ENCODE measurements at regions not wholly inside any gene's neighbourhood (a gene's known extent, or its start where the extent isn't known, plus 50 kb on each side); places are given as distances from the start of the nearest gene placed in this dataset.

- WGBS (ENCODE audit: extremely low coverage, insufficient coverage, insufficient read length) = no CpG with 5 or more reads among the region's 3 CpGs
- H2BK12ac ChIP-seq (ENCODE audit: low read length) = no peak overlapping the region
- no peak overlapping the region for H4K91ac ChIP-seq (ENCODE audit: low read depth, low read length)
- no peak for DNase-seq
- H3K79me2 ChIP-seq (ENCODE audit: control insufficient read depth, insufficient read depth, low read length, poor library complexity) = no peaks in the 10 kb centered on the region
- H2AFZ ChIP-seq (ENCODE audit: insufficient read depth, low read length, poor library complexity) = no peak overlapping the region
- no peaks in the 10 kb centered on the region for H3K36me3 ChIP-seq (ENCODE audit: control insufficient read depth in 1 of 2, insufficient read depth in 2 of 2, low read length in 2 of 2)
- no peak overlapping the region for H2BK5ac ChIP-seq (ENCODE audit: low read depth, low read length, poor library complexity)
- no peak overlapping the region for H3K4me2 ChIP-seq (ENCODE audit: low read length)
- no peak overlapping the region for H3K4ac ChIP-seq (ENCODE audit: low read depth, low read length)
- no peak overlapping the region for H3K23ac ChIP-seq (ENCODE audit: low read length)
- no peak overlapping the region for H4K12ac ChIP-seq (ENCODE audit: low read depth, low read length)
- no peak overlapping the region for H3K9ac ChIP-seq (ENCODE audit: low read length)
- no peak overlapping the region for H3K4me3 ChIP-seq (ENCODE audit: low read depth, low read length)
- no peak overlapping the region for H3K27ac ChIP-seq (ENCODE audit: low read depth, low read length)
- no peaks in the 10 kb centered on the region for H3K9me3 ChIP-seq (ENCODE audit: insufficient read depth, low read depth, low read length)
- no peak overlapping the region for H4K8ac ChIP-seq (ENCODE audit: low read depth, low read length)
- H3K14ac ChIP-seq (ENCODE audit: low read length) = no peak overlapping the region
- H3K27me3 ChIP-seq (ENCODE audit: insufficient read depth, low read length) = peaks cover 12% of the 10 kb centered on the region
- no peak overlapping the region for H2AK5ac ChIP-seq (ENCODE audit: low read length)
- peaks cover 0 to 2% of the 10 kb centered on the region in 2 experiments for H3K4me1 ChIP-seq (ENCODE audit: control insufficient read depth in 1 of 2, insufficient read depth in 2 of 2, low read length in 2 of 2)
- H3K18ac ChIP-seq (ENCODE audit: low read length) = no peak overlapping the region
- H3K79me1 ChIP-seq (ENCODE audit: low read length) = no peaks in the 10 kb centered on the region
- H2BK120ac ChIP-seq (ENCODE audit: insufficient read depth, low read length, poor library complexity) = no peak overlapping the region
Observed at GRCh38 chr12:111040690-111041089, 120.3 kb upstream of the MYL2 start.

- no peak for DNase-seq
- no peak overlapping the region for H3K4me2 ChIP-seq (ENCODE audit: low read length)
- WGBS (ENCODE audit: extremely low coverage, insufficient coverage, insufficient read length) = no CpG with 5 or more reads among the region's 5 CpGs
- no peak overlapping the region for H2BK5ac ChIP-seq (ENCODE audit: low read depth, low read length, poor library complexity)
- H3K9me3 ChIP-seq (ENCODE audit: insufficient read depth, low read depth, low read length) = no peaks in the 10 kb centered on the region
- peaks cover 4% of the 10 kb centered on the region in 2 experiments for H3K4me1 ChIP-seq (ENCODE audit: control insufficient read depth in 1 of 2, insufficient read depth in 2 of 2, low read length in 2 of 2)
- H2AFZ ChIP-seq (ENCODE audit: insufficient read depth, low read length, poor library complexity) = no peak overlapping the region
- H2BK12ac ChIP-seq (ENCODE audit: low read length) = no peak overlapping the region
- no peak overlapping the region for H4K8ac ChIP-seq (ENCODE audit: low read depth, low read length)
- no peak overlapping the region for H4K91ac ChIP-seq (ENCODE audit: low read depth, low read length)
- H3K9ac ChIP-seq (ENCODE audit: low read length) = no peak overlapping the region
- no peak overlapping the region for H3K27ac ChIP-seq (ENCODE audit: low read depth, low read length)
- no peaks in the 10 kb centered on the region for H3K79me2 ChIP-seq (ENCODE audit: control insufficient read depth, insufficient read depth, low read length, poor library complexity)
- H3K4ac ChIP-seq (ENCODE audit: low read depth, low read length) = no peak overlapping the region
- no peak overlapping the region for H3K18ac ChIP-seq (ENCODE audit: low read length)
- H3K79me1 ChIP-seq (ENCODE audit: low read length) = no peaks in the 10 kb centered on the region
- H2AK5ac ChIP-seq (ENCODE audit: low read length) = no peak overlapping the region
- H3K23ac ChIP-seq (ENCODE audit: low read length) = no peak overlapping the region
- H3K27me3 ChIP-seq (ENCODE audit: insufficient read depth, low read length) = peaks cover 29% of the 10 kb centered on the region
- no peak overlapping the region for H2BK120ac ChIP-seq (ENCODE audit: insufficient read depth, low read length, poor library complexity)
- no peaks in the 10 kb centered on the region for H3K36me3 ChIP-seq (ENCODE audit: control insufficient read depth in 1 of 2, insufficient read depth in 2 of 2, low read length in 2 of 2)
- no peak overlapping the region for H3K14ac ChIP-seq (ENCODE audit: low read length)
- H3K4me3 ChIP-seq (ENCODE audit: low read depth, low read length) = no peak overlapping the region
- H4K12ac ChIP-seq (ENCODE audit: low read depth, low read length) = no peak overlapping the region
Observed at GRCh38 chr12:111038941-111039340, 118.6 kb upstream of the MYL2 start.

GRCh38 chr12:111038077-111038476 is 117.7 kb upstream of the MYL2 start:
- Histone ChIP-seq H2AK5ac (ENCODE audit: low read length) (no peak overlapping the region), H3K23ac (ENCODE audit: low read length) (no peak overlapping the region), H3K4me2 (ENCODE audit: low read length) (no peak overlapping the region), H3K36me3 (ENCODE audit: control insufficient read depth in 1 of 2, insufficient read depth in 2 of 2, low read length in 2 of 2) (no peaks in the 10 kb centered on the region), H3K27ac (ENCODE audit: low read depth, low read length) (no peak overlapping the region), H2BK12ac (ENCODE audit: low read length) (no peak overlapping the region), H3K9me3 (ENCODE audit: insufficient read depth, low read depth, low read length) (no peaks in the 10 kb centered on the region), H3K4ac (ENCODE audit: low read depth, low read length) (no peak overlapping the region), H3K9ac (ENCODE audit: low read length) (no peak overlapping the region), H3K27me3 (ENCODE audit: insufficient read depth, low read length) (peaks cover 35% of the 10 kb centered on the region), H2BK5ac (ENCODE audit: low read depth, low read length, poor library complexity) (no peak overlapping the region), H3K4me1 (ENCODE audit: control insufficient read depth in 1 of 2, insufficient read depth in 2 of 2, low read length in 2 of 2) (peaks cover 4% of the 10 kb centered on the region in 2 experiments), H4K12ac (ENCODE audit: low read depth, low read length) (no peak overlapping the region), H2BK120ac (ENCODE audit: insufficient read depth, low read length, poor library complexity) (no peak overlapping the region), H3K4me3 (ENCODE audit: low read depth, low read length) (no peak overlapping the region), H3K18ac (ENCODE audit: low read length) (no peak overlapping the region), H3K79me2 (ENCODE audit: control insufficient read depth, insufficient read depth, low read length, poor library complexity) (no peaks in the 10 kb centered on the region), H4K91ac (ENCODE audit: low read depth, low read length) (no peak overlapping the region), H2AFZ (ENCODE audit: insufficient read depth, low read length, poor library complexity) (no peak overlapping the region), H3K14ac (ENCODE audit: low read length) (no peak overlapping the region), H3K79me1 (ENCODE audit: low read length) (no peaks in the 10 kb centered on the region), H4K8ac (ENCODE audit: low read depth, low read length) (no peak overlapping the region)
- DNase-seq = no peak
- no CpG with 5 or more reads among the region's 6 CpGs for WGBS (ENCODE audit: extremely low coverage, insufficient coverage, insufficient read length)

GRCh38 chr12:111037047-111037446 is 116.7 kb upstream of the MYL2 start:
- Histone ChIP-seq H3K4me2 (ENCODE audit: low read length) (no peak overlapping the region), H3K79me1 (ENCODE audit: low read length) (no peaks in the 10 kb centered on the region), H3K9ac (ENCODE audit: low read length) (no peak overlapping the region), H3K4ac (ENCODE audit: low read depth, low read length) (no peak overlapping the region), H4K8ac (ENCODE audit: low read depth, low read length) (no peak overlapping the region), H3K27ac (ENCODE audit: low read depth, low read length) (no peak overlapping the region), H2BK5ac (ENCODE audit: low read depth, low read length, poor library complexity) (no peak overlapping the region), H3K23ac (ENCODE audit: low read length) (no peak overlapping the region), H4K12ac (ENCODE audit: low read depth, low read length) (no peak overlapping the region), H2BK12ac (ENCODE audit: low read length) (no peak overlapping the region), H3K14ac (ENCODE audit: low read length) (no peak overlapping the region), H4K91ac (ENCODE audit: low read depth, low read length) (no peak overlapping the region), H3K18ac (ENCODE audit: low read length) (no peak overlapping the region), H3K27me3 (ENCODE audit: insufficient read depth, low read length) (peaks cover 38% of the 10 kb centered on the region), H3K79me2 (ENCODE audit: control insufficient read depth, insufficient read depth, low read length, poor library complexity) (no peaks in the 10 kb centered on the region), H3K4me1 (ENCODE audit: control insufficient read depth in 1 of 2, insufficient read depth in 2 of 2, low read length in 2 of 2) (peaks cover 4% of the 10 kb centered on the region in 2 experiments), H3K9me3 (ENCODE audit: insufficient read depth, low read depth, low read length) (no peaks in the 10 kb centered on the region), H2AK5ac (ENCODE audit: low read length) (no peak overlapping the region), H2BK120ac (ENCODE audit: insufficient read depth, low read length, poor library complexity) (no peak overlapping the region), H2AFZ (ENCODE audit: insufficient read depth, low read length, poor library complexity) (no peak overlapping the region), H3K36me3 (ENCODE audit: control insufficient read depth in 1 of 2, insufficient read depth in 2 of 2, low read length in 2 of 2) (no peaks in the 10 kb centered on the region), H3K4me3 (ENCODE audit: low read depth, low read length) (no peak overlapping the region)
- no peak for DNase-seq
- WGBS (ENCODE audit: extremely low coverage, insufficient coverage, insufficient read length) = no CpG with 5 or more reads among the region's 23 CpGs
